GM12864 (cell line): ENCODE measurements at regions not wholly inside any gene's neighbourhood (a gene's known extent, or its start where the extent isn't known, plus 50 kb on each side); places are given as distances from the start of the nearest gene placed in this dataset.

Experiments
- DNase-seq: peaks from one replicate; pipeline ENCODE4 v3.0.0-alpha.2; 2011; ENCODE audit warnings: low read depth
- H3K4me3 ChIP-seq: 2 replicates; pipeline ENCODE4 v1.5.1; 2011; ENCODE audit warnings: mild to moderate bottlenecking, low read depth, low read length, control low read depth
- CTCF ChIP-seq: IDR thresholded peaks from 2 replicates; pipeline ENCODE4 v1.5.1; 2011; ENCODE audit warnings: low read depth, mild to moderate bottlenecking, moderate library complexity, low read length, control low read depth, inconsistent platforms; ENCODE audit errors: missing control alignments

DNA sequence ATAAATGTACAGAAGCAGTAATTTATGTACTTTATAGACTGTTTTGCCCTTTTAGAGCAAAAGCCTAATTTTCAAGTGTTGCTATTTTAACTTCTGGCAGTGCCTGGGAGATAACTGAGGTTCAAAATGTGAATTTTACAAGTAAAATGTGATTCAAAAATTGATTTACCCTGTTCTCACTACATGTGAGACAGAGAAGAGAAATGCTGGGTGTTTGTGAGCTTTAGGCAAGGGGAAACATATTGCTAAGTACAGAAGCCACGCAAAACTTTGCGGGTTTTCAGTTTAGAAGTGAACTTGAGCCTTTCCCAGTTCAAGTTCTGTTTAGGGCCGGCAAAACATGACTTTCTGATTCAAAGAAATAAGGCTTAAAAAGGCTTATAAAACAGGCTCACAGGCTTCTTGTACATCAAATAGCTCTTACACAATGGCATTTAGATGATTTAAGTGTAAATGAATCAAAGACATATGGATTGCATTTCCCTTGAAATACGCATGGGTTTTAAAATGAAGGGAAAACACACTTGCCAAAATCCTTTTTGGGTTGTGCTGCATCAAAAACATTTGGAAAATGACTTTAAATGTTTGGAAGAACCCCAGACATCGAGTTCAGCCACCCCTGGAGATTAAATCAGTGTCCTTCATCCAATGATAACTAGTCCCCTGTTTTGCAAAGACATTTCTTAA is 370.8 kb upstream of the MEF2C start:
- DNase-seq: no peak
- H3K4me3 ChIP-seq: no peak overlapping the region
- no peak for TF ChIP-seq CTCF

DNA sequence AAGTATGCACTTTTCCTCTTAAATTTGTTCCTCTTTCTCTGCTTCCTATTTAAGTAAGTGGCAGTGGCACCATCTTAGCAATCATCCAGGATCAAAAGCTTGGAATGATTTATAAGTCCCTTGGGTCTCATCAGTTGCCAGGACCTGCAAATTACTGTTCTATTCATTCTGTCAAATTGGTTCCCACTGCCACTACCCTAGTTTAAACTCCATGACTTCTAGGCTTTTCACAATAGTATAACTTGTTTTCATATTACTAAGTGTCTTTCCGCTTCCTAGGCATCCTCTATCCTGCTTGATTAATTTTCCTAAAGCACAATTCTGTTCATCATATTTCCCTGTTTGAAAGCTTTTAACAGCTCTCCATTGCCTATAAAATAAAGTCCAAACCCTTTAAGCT is 363.9 kb upstream of the MEF2C start:
- TF ChIP-seq CTCF: no peak
- no peak overlapping the region for H3K4me3 ChIP-seq
- no peak for DNase-seq

- no peak overlapping the region for H3K4me3 ChIP-seq
- DNase-seq: no peak
- TF ChIP-seq CTCF: no peak
These were observed 363.3 kb upstream of the MEF2C start for GRCh38 chr5:89246252-89246651.

DNA sequence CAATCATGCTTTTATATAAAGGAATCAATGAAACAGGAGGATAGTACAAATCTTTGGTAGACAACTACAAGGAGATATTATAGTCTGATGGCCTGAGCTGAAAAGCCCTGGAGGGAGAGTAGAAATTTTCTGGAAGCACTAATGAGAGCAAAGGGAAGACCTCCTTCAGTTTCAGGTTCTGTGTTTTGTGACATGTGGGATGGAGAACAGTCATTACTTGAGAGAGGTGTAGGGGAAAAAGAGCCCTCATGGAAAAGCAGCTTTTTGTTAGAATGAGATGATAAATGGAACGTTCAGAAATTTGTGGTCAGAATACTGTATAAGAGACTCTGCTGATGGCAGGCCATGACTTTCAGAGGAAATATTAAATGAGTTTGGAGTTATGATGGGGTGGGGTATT is 360.6 kb upstream of the MEF2C start:
- no peak for TF ChIP-seq CTCF
- DNase-seq: no peak
- no peak overlapping the region for H3K4me3 ChIP-seq

DNA sequence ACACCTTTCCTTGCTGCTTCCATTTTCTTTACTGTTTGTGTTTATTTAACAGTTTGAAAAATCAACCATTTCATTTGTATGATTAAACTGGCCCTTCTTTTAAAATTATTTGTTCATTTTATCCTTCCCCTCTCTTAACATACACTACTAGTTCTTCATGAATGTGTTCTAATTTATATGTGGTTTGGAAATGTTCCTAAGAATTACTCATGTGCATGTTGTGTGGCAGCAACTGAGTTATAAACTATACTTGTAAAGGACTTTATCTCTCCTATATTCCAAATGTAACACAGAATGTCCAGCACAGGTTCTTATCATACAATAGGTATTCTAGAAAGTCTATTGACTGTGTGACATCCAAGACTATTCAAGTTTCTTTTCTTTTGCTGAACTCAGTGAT is 358.2 kb upstream of the MEF2C start:
- DNase-seq: no peak
- H3K4me3 ChIP-seq: no peak overlapping the region
- no peak for TF ChIP-seq CTCF

DNA sequence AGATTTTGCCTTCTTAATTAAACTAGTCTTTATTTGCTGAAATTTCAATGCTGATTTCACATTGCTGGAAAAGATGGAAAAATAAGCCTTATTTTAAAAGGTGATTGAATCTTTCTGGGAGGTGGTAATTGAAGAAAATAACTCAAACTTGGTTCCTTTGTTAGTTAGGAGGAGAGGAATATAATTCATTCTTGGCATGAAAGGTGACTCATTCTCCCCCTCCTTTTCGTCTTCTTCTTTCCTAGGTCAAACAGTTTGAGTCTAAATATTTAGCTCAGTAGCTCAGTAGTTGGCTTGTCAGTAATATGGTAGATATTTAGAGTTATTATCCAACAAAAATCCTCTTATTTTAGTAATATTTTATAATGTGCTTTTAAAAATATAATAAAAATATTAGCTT is 353.9 kb upstream of the MEF2C start:
- no peak for TF ChIP-seq CTCF
- no peak for DNase-seq
- no peak overlapping the region for H3K4me3 ChIP-seq

- no peak for DNase-seq
- H3K4me3 ChIP-seq: no peak overlapping the region
- TF ChIP-seq CTCF: no peak
These were observed 350.5 kb upstream of the MEF2C start for GRCh38 chr5:89233462-89233861.
